Endothelial cell of umbilical vein (primary cell): ENCODE measurements at regions not wholly inside any gene's neighbourhood (a gene's known extent, or its start where the extent isn't known, plus 50 kb on each side); places are given as distances from the start of the nearest gene placed in this dataset.

Experiments
- BruUV-seq: library from RNA; stranded (reverse); fragments of 400-500 nt; replicated peaks from 2 replicates; lab custom pipeline; 2021; lab: Mats Ljungman, UMichigan
- CTCF ChIA-PET: fragments of 300-600, 350-600 bp; sonication (Branson Sonifier 250); formaldehyde crosslinking; loops from one replicate; lab custom pipeline; 2021; ENCODE audit warnings: antibody characterized with exemption, inconsistent platforms; lab: Charles Lee
- POLR2A ChIA-PET: fragments of 300-600, 350-600 bp; sonication (Branson Sonifier 250); formaldehyde crosslinking; loops from one replicate; lab custom pipeline; 2021; ENCODE audit warnings: antibody characterized with exemption, inconsistent platforms; lab: Charles Lee
- DNase-seq: peaks from one replicate; pipeline ENCODE4 v3.0.0-alpha.2; 2011; ENCODE audit warnings: low read depth, low spot score
- FAIRE-seq: peaks from 2 replicates; lab custom pipeline; 2011; peaks lifted over from hg19 to GRCh38; lab: Jason Lieb, UNC
- H2AFZ ChIP-seq: 2 replicates; pipeline ENCODE4 v1.6.0; 2012; ENCODE audit warnings: low read depth, low read length, control low read depth, inconsistent platforms
- H3K27ac ChIP-seq: 2 replicates; pipeline ENCODE4 v1.5.1; 2011; ENCODE audit warnings: low read depth, mild to moderate bottlenecking, control low read depth, low read length, moderate library complexity; ENCODE audit not compliant: insufficient read depth
- H3K27me3 ChIP-seq, 2 experiments: 2 replicates each; pipeline versions ENCODE4 v1.6.0 to v1.6.1; 2011; ENCODE audit warnings: low read length in 2 of 2, mixed read lengths in 1 of 2; ENCODE audit not compliant: control insufficient read depth in 2 of 2, insufficient read depth in 2 of 2
- H3K36me3 ChIP-seq, 2 experiments: 2 replicates in 1 of 2; 3 replicates in 1 of 2; pipeline ENCODE4 v1.5.1; 2011; ENCODE audit warnings: low read length in 2 of 2, mild to moderate bottlenecking in 1 of 2, moderate library complexity in 1 of 2; ENCODE audit not compliant: control insufficient read depth in 2 of 2, insufficient read depth in 2 of 2; ENCODE audit errors: extremely low read depth in 1 of 2
- H3K4me1 ChIP-seq: 3 replicates; pipeline ENCODE4 v1.5.1; 2011; ENCODE audit warnings: mild to moderate bottlenecking, low read length; ENCODE audit not compliant: control insufficient read depth, insufficient read depth; ENCODE audit errors: extremely low read depth
- H3K4me2 ChIP-seq: 2 replicates; pipeline ENCODE4 v1.6.1; 2011; ENCODE audit warnings: low read length, control low read depth, mixed read lengths; ENCODE audit not compliant: insufficient read depth
- H3K4me3 ChIP-seq, 3 experiments: fragments of 200-600 bp in 1 of 3; sonication (generic), shearing (Covaris generic) in 1 of 3; replicated peaks in 1 of 3; 2 replicates each; pipeline ENCODE4 v1.5.1; 2011 to 2016; ENCODE audit warnings: control low read depth in 3 of 3, low read length in 3 of 3, mild to moderate bottlenecking in 2 of 3, inconsistent platforms in 1 of 3, low read depth in 1 of 3, moderate library complexity in 1 of 3; ENCODE audit not compliant: insufficient read depth in 1 of 3
- H3K79me2 ChIP-seq: 2 replicates; pipeline ENCODE4 v1.6.0; 2012; ENCODE audit warnings: low read length, inconsistent platforms; ENCODE audit not compliant: control insufficient read depth, insufficient read depth
- H3K9ac ChIP-seq: replicated peaks from 2 replicates; pipeline ENCODE3; 2011; ENCODE audit warnings: low read length, control low read depth; ENCODE audit not compliant: insufficient read depth; ENCODE audit errors: extremely low read depth
- H3K9me1 ChIP-seq: replicated peaks from 3 replicates; pipeline ENCODE4 v1.6.0; 2011; ENCODE audit warnings: mild to moderate bottlenecking, low read length; ENCODE audit not compliant: control insufficient read depth, insufficient read depth; ENCODE audit errors: extremely low read depth
- H3K9me3 ChIP-seq: replicated peaks from 2 replicates; pipeline ENCODE4 v1.5.1; 2012; ENCODE audit warnings: low read length, inconsistent platforms; ENCODE audit not compliant: control insufficient read depth, insufficient read depth
- H4K20me1 ChIP-seq: replicated peaks from 2 replicates; pipeline ENCODE3; 2011; ENCODE audit warnings: mild to moderate bottlenecking, low read length; ENCODE audit not compliant: control insufficient read depth, insufficient read depth; ENCODE audit errors: extremely low read depth
- EZH2 ChIP-seq: IDR thresholded peaks from 2 replicates; pipeline ENCODE4 v1.6.1; 2012; ENCODE audit warnings: borderline replicate concordance, low read depth, mild to moderate bottlenecking, moderate library complexity, low read length, inconsistent platforms; ENCODE audit not compliant: severe bottlenecking
- FOS ChIP-seq: IDR thresholded peaks from 2 replicates; pipeline ENCODE4 v1.6.1; 2011; ENCODE audit warnings: mild to moderate bottlenecking, low read length, moderate library complexity, borderline replicate concordance; ENCODE audit not compliant: insufficient read depth
- GATA2 ChIP-seq: IDR thresholded peaks from 2 replicates; pipeline ENCODE4 v1.7.0; 2011; ENCODE audit warnings: low read depth, mild to moderate bottlenecking, moderate library complexity, mixed read lengths, low read length; ENCODE audit not compliant: insufficient read length, insufficient read depth
- JUN ChIP-seq: IDR thresholded peaks from 2 replicates; pipeline ENCODE4 v1.6.1; 2011; ENCODE audit warnings: borderline replicate concordance, low read depth; ENCODE audit not compliant: insufficient read length, insufficient read depth
- MYC ChIP-seq: IDR thresholded peaks from one replicate; pipeline ENCODE4 v1.6.1; 2011; ENCODE audit warnings: mild to moderate bottlenecking, low read depth, low read length
- POLR2A ChIP-seq: IDR thresholded peaks from 2 replicates; pipeline ENCODE4 v1.6.1; 2012; ENCODE audit warnings: low read depth, mild to moderate bottlenecking, control low read depth, low read length
- POLR2AphosphoS5 ChIP-seq: IDR thresholded peaks from 2 replicates; pipeline ENCODE4 v1.6.1; 2012; ENCODE audit warnings: low read depth, mild to moderate bottlenecking, control low read depth, low read length, moderate library complexity; ENCODE audit not compliant: insufficient read depth
- dilution Hi-C: fragments of 300-500 bp; cut with MboI; formaldehyde crosslinking; loops from one replicate; pipeline ENCODE4 v1.15.0; 2019; ENCODE audit warnings: low sequenced_read_pairs; ENCODE audit not compliant: extremely low pct_ligation_motif_present
- intact Hi-C: fragments of 100-400 bp; cut with micrococcal nuclease; formaldehyde crosslinking; loops from one replicate; pipeline ENCODE4 v1.10.0; 2022
- TF ChIP-seq, protein P1 (sequence below), 2 donors: IDR thresholded peaks; 1 replicate in 1 of 2; 2 replicates in 1 of 2; pipeline ENCODE4 v1.5.1; 2011; ENCODE audit warnings: low read length in 2 of 2, mild to moderate bottlenecking in 2 of 2, moderate library complexity in 2 of 2, control low read depth in 1 of 2, inconsistent platforms in 1 of 2, low read depth in 1 of 2; ENCODE audit not compliant: insufficient read depth in 1 of 2; ENCODE audit errors: extremely low read depth in 1 of 2
- TF ChIP-seq, protein P2 (sequence below): IDR thresholded peaks from 2 replicates; pipeline ENCODE4 v1.6.1; 2011; ENCODE audit not compliant: insufficient read depth, insufficient read length

DNA sequence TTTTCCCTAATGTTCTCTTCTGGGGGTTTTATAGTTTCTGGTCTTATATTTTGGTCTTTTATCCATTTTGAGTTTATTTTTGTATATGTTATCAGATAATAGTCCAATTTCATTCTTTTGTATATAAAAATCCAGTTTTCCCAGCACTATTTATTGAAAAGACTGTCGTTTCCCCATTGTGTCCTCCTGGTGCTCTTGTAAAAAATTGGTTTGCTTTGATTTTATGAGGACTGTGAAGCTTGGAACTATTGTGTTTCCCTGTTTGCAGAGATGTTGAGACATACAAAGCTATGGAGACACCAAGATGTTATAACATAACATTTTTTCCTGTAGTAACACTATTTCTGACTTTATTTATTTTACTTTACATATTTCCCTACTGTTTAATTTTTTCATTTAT, 163.3 kb upstream of the TUT7 start:
- no peaks in the 10 kb centered on the region for H3K36me3 ChIP-seq
- no peak overlapping the region for H3K4me2 ChIP-seq
- intact Hi-C loops: no loop called here
- no peak overlapping the region for H2AFZ ChIP-seq
- H3K9me1 ChIP-seq: no peaks in the 10 kb centered on the region
- no peaks in the 10 kb centered on the region for H3K4me1 ChIP-seq
- H3K27me3 ChIP-seq: no peaks in the 10 kb centered on the region
- dilution Hi-C loops: no loop called here
- H3K27ac ChIP-seq: no peak overlapping the region
- H3K79me2 ChIP-seq: no peaks in the 10 kb centered on the region
- ChIA-PET POLR2A (no interaction called here), CTCF (no interaction called here)
- no peak overlapping the region for H3K9ac ChIP-seq
- no peak overlapping the region for H3K4me3 ChIP-seq
- DNase-seq (no peak), FAIRE-seq (no peak)
- TF ChIP-seq JUN: no peak
- TF ChIP-seq GATA2: no peak
- no peak for TF ChIP-seq POLR2A
- TF ChIP-seq EZH2: no peak
- TF ChIP-seq, protein P1, sequence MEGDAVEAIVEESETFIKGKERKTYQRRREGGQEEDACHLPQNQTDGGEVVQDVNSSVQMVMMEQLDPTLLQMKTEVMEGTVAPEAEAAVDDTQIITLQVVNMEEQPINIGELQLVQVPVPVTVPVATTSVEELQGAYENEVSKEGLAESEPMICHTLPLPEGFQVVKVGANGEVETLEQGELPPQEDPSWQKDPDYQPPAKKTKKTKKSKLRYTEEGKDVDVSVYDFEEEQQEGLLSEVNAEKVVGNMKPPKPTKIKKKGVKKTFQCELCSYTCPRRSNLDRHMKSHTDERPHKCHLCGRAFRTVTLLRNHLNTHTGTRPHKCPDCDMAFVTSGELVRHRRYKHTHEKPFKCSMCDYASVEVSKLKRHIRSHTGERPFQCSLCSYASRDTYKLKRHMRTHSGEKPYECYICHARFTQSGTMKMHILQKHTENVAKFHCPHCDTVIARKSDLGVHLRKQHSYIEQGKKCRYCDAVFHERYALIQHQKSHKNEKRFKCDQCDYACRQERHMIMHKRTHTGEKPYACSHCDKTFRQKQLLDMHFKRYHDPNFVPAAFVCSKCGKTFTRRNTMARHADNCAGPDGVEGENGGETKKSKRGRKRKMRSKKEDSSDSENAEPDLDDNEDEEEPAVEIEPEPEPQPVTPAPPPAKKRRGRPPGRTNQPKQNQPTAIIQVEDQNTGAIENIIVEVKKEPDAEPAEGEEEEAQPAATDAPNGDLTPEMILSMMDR (IDR thresholded peaks at IDR 0.05; ENCODE audit: extremely low read depth in 1 of 2, insufficient read depth in 1 of 2, low read depth in 1 of 2, low read length in 2 of 2): no peak
- no peak for TF ChIP-seq POLR2AphosphoS5
- TF ChIP-seq, protein P2, sequence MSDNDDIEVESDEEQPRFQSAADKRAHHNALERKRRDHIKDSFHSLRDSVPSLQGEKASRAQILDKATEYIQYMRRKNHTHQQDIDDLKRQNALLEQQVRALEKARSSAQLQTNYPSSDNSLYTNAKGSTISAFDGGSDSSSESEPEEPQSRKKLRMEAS: no peak
- TF ChIP-seq FOS: no peak
- no peak for TF ChIP-seq MYC
- H3K9me3 ChIP-seq: no peaks in the 10 kb centered on the region
- no TSS peak for BruUV-seq
- H4K20me1 ChIP-seq: no peaks in the 10 kb centered on the region
